WTC11 (cell line): ENCODE measurements at regions not wholly inside any gene's neighbourhood (a gene's known extent, or its start where the extent isn't known, plus 50 kb on each side); places are given as distances from the start of the nearest gene placed in this dataset.

Source experiments
- ATAC-seq: fragments of 200-7000 bp; cut with Tn5 transposase; 2 replicates; pipeline ENCODE4 v1.10.0; 2021; ENCODE audit warnings: mild to moderate bottlenecking, moderate library complexity
- CTCF ChIA-PET: fragments of 300-600 bp; sonication (Branson Sonifier 250); formaldehyde crosslinking; loops from one replicate; lab custom pipeline; 2021; ENCODE audit warnings: antibody characterized with exemption; lab: Charles Lee
- POLR2A ChIA-PET: fragments of 350-600 bp; sonication (Branson Sonifier 250); formaldehyde crosslinking; loops from one replicate; lab custom pipeline; 2021; ENCODE audit warnings: antibody characterized with exemption; lab: Charles Lee
- DNase-seq: peaks from one replicate; pipeline ENCODE4 v3.0.0; 2021; ENCODE audit warnings: low spot score
- H3K27ac Mint-ChIP-seq: 2 replicates; pipeline ENCODE4 v1.8.0; 2021; ENCODE audit warnings: mixed read lengths
- H3K27me3 Mint-ChIP-seq: 2 replicates; pipeline ENCODE4 v1.8.0; 2021; ENCODE audit warnings: low read depth, mild to moderate bottlenecking, moderate library complexity, mixed read lengths
- H3K36me3 Mint-ChIP-seq: 2 replicates; pipeline ENCODE4 v1.8.0; 2021; ENCODE audit warnings: mixed read lengths
- H3K4me1 Mint-ChIP-seq: 2 replicates; pipeline ENCODE4 v1.8.0; 2022; ENCODE audit warnings: mixed read lengths
- H3K4me3 Mint-ChIP-seq: 2 replicates; pipeline ENCODE4 v1.8.0; 2021; ENCODE audit warnings: mild to moderate bottlenecking, moderate library complexity, mixed read lengths
- H3K9me3 Mint-ChIP-seq: 2 replicates; pipeline ENCODE4 v1.8.0; 2021; ENCODE audit warnings: mixed read lengths
- CTCF ChIP-seq: fragments of 200-600 bp; IDR thresholded peaks from 2 replicates; pipeline ENCODE4 v1.8.0; 2022; ENCODE audit warnings: antibody characterized with exemption
- ETV6 ChIP-seq: sonication (generic); formaldehyde crosslinking; IDR thresholded peaks from 2 replicates; pipeline ENCODE4 v1.8.1; 2022; ENCODE audit warnings: mild to moderate bottlenecking, missing genetic modification reagents
- FOXP1 ChIP-seq: sonication (generic); formaldehyde crosslinking; IDR thresholded peaks from 2 replicates; pipeline ENCODE4 v1.8.0; 2022; ENCODE audit warnings: missing genetic modification reagents, mild to moderate bottlenecking, moderate library complexity, borderline replicate concordance
- GABPB1 ChIP-seq: sonication (generic); formaldehyde crosslinking; IDR thresholded peaks from 2 replicates; pipeline ENCODE4 v1.8.1; 2023; ENCODE audit warnings: mild to moderate bottlenecking, missing genetic modification reagents
- HMGXB4 ChIP-seq: sonication (generic); formaldehyde crosslinking; IDR thresholded peaks from 2 replicates; pipeline ENCODE4 v1.8.1; 2023; ENCODE audit warnings: mild to moderate bottlenecking, moderate library complexity, missing genetic modification reagents
- IRF2 ChIP-seq: sonication (generic); formaldehyde crosslinking; IDR thresholded peaks from 2 replicates; pipeline ENCODE4 v1.8.0; 2022; ENCODE audit warnings: low read depth, missing genetic modification reagents, borderline replicate concordance
- JAZF1 ChIP-seq: fragments of 250-450 bp; sonication (Bioruptor Pico); IDR thresholded peaks from 2 replicates; pipeline ENCODE4 v1.9.0; 2021; ENCODE audit warnings: moderate library complexity, mild to moderate bottlenecking, inconsistent platforms
- JUN ChIP-seq: sonication (generic); formaldehyde crosslinking; IDR thresholded peaks from 2 replicates; pipeline ENCODE4 v1.8.0; 2023; ENCODE audit warnings: mild to moderate bottlenecking, missing genetic modification reagents
- KAT7 ChIP-seq: sonication (generic); formaldehyde crosslinking; IDR thresholded peaks from 2 replicates; pipeline ENCODE4 v1.8.1; 2023; ENCODE audit warnings: missing genetic modification reagents, mild to moderate bottlenecking, borderline replicate concordance
- MLX ChIP-seq: sonication (generic); formaldehyde crosslinking; IDR thresholded peaks from 2 replicates; pipeline ENCODE4 v1.8.1; 2023; ENCODE audit warnings: mild to moderate bottlenecking, missing genetic modification reagents, moderate library complexity
- TCF7 ChIP-seq: sonication (generic); formaldehyde crosslinking; IDR thresholded peaks from 2 replicates; pipeline ENCODE4 v1.8.0; 2022; ENCODE audit warnings: mild to moderate bottlenecking, low read depth, missing genetic modification reagents, moderate library complexity
- ZNF121 ChIP-seq: sonication (generic); formaldehyde crosslinking; IDR thresholded peaks from 2 replicates; pipeline ENCODE4 v1.8.0; 2023; ENCODE audit warnings: missing genetic modification reagents
- ZNF138 ChIP-seq: sonication (generic); formaldehyde crosslinking; conservative IDR thresholded peaks from 2 replicates; pipeline ENCODE4 v1.8.1; 2022; ENCODE audit warnings: mild to moderate bottlenecking, moderate library complexity, missing genetic modification reagents
- ZNF219 ChIP-seq: sonication (generic); formaldehyde crosslinking; IDR thresholded peaks from 2 replicates; pipeline ENCODE4 v1.8.0; 2023; ENCODE audit warnings: missing genetic modification reagents, mild to moderate bottlenecking, borderline replicate concordance
- ZNF281 ChIP-seq: sonication (generic); formaldehyde crosslinking; IDR thresholded peaks from 2 replicates; pipeline ENCODE4 v1.8.0; 2023; ENCODE audit warnings: mild to moderate bottlenecking, missing genetic modification reagents
- ZNF317 ChIP-seq: sonication (generic); formaldehyde crosslinking; IDR thresholded peaks from 2 replicates; pipeline ENCODE4 v1.8.1; 2023; ENCODE audit warnings: low read depth, mild to moderate bottlenecking, moderate library complexity, missing genetic modification reagents, borderline replicate concordance
- ZNF423 ChIP-seq: fragments of 250-450 bp; sonication (Bioruptor Pico); IDR thresholded peaks from 2 replicates; pipeline ENCODE4 v2.1.2; 2022; ENCODE audit warnings: mild to moderate bottlenecking, moderate library complexity
- ZSCAN18 ChIP-seq: fragments of 250-450 bp; sonication (Bioruptor Pico); IDR thresholded peaks from 2 replicates; pipeline ENCODE4 v2.1.2; 2022; ENCODE audit warnings: mild to moderate bottlenecking, moderate library complexity
- TF ChIP-seq, protein P1 (sequence below): sonication (generic); formaldehyde crosslinking; IDR thresholded peaks from 2 replicates; pipeline ENCODE4 v1.8.0; 2022; ENCODE audit warnings: mild to moderate bottlenecking, missing genetic modification reagents
- TF ChIP-seq, protein P2 (sequence below): sonication (generic); formaldehyde crosslinking; IDR thresholded peaks from 2 replicates; pipeline ENCODE4 v1.8.1; 2022; ENCODE audit warnings: mild to moderate bottlenecking, missing genetic modification reagents, moderate library complexity, borderline replicate concordance

DNA sequence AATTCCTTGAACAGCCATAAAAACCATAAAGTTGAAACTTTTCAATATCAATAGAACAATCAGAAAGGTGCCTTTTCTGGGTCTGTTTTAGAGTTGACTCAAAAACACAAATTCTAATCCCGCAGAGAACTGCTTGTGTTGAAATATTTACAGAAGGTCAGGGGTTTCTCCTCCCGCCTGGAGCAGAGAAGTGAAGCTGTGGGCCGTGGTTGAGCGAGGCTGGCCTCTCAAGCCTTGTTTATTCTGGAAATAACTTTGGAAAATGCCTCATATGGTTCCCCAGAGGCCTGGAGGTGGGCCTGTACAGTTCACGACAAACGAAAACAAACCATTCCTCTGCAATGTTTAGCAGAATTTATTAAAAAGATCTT lies 90.8 kb upstream of the ERRFI1 start:
- CTCF ChIA-PET, result interaction anchor here (0.6 to 1.0 kb wide), 2 partner anchors 49 to 197 kb away, joined by 3 to 5 read pairs; no protein-coding TSS in a partner anchor
- no peak for ATAC-seq
- POLR2A ChIA-PET, result no interaction called here
- no peaks in the 10 kb centered on the region; the same call in 1 of the 2 replicates for H3K27me3 Mint-ChIP-seq
- H3K4me1 Mint-ChIP-seq, result peaks cover 36% of the 10 kb centered on the region
- TF ChIP-seq FOXP1 (CRISPR knock-in tag) (no peak), ZNF317 (CRISPR knock-in tag) (no peak), ZNF281 (no peak), GABPB1 (CRISPR knock-in tag) (no peak; the same call in 1 of the 2 replicates), TCF7 (CRISPR knock-in tag) (no peak), ETV6 (CRISPR knock-in tag) (no peak), JUN (CRISPR knock-in tag) (no peak), HMGXB4 (no peak), CTCF (no peak), ZNF423 (CRISPR knock-in tag) (no peak), ZSCAN18 (no peak), ZNF138 (no peak)
- TF ChIP-seq, protein P1, sequence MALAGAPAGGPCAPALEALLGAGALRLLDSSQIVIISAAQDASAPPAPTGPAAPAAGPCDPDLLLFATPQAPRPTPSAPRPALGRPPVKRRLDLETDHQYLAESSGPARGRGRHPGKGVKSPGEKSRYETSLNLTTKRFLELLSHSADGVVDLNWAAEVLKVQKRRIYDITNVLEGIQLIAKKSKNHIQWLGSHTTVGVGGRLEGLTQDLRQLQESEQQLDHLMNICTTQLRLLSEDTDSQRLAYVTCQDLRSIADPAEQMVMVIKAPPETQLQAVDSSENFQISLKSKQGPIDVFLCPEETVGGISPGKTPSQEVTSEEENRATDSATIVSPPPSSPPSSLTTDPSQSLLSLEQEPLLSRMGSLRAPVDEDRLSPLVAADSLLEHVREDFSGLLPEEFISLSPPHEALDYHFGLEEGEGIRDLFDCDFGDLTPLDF (CRISPR knock-in tag), result no peak
- TF ChIP-seq, all 79 proteins: peak for 0
- no peaks in the 10 kb centered on the region for H3K9me3 Mint-ChIP-seq
- no peak overlapping the region for H3K4me3 Mint-ChIP-seq
- no peak for DNase-seq
- no peaks in the 10 kb centered on the region for H3K36me3 Mint-ChIP-seq
- no peak overlapping the region for H3K27ac Mint-ChIP-seq

- 0 out of 2 replicates have a peak, but pooled peaks have one; percentile 16 for ATAC-seq
- DNase-seq, result no peak
- no peak overlapping the region for H3K4me3 Mint-ChIP-seq
- POLR2A ChIA-PET, result no interaction called here
- peaks cover 25% of the 10 kb centered on the region for H3K4me1 Mint-ChIP-seq
- no peaks in the 10 kb centered on the region for H3K36me3 Mint-ChIP-seq
- no peaks in the 10 kb centered on the region for H3K9me3 Mint-ChIP-seq
- CTCF ChIA-PET, result interaction anchor here (0.6 to 0.9 kb wide), 3 partner anchors 49 to 199 kb away, joined by 3 read pairs; no protein-coding TSS in a partner anchor
- no peaks in the 10 kb centered on the region; the same call in 1 of the 2 replicates for H3K27me3 Mint-ChIP-seq
- H3K27ac Mint-ChIP-seq, result 0 out of 2 replicates have a peak overlapping the region, but pooled peaks have one; percentile 85
- TF ChIP-seq KAT7 (CRISPR knock-in tag), result no peak
- TF ChIP-seq ZNF219, result no peak
- no peak for TF ChIP-seq IRF2 (CRISPR knock-in tag)
- TF ChIP-seq MLX (CRISPR knock-in tag), result no peak
- no peak for TF ChIP-seq ZNF121
- TF ChIP-seq, protein P1 (CRISPR knock-in tag), result no peak
- TF ChIP-seq JAZF1 (CRISPR knock-in tag), result no peak
- TF ChIP-seq, protein P2, sequence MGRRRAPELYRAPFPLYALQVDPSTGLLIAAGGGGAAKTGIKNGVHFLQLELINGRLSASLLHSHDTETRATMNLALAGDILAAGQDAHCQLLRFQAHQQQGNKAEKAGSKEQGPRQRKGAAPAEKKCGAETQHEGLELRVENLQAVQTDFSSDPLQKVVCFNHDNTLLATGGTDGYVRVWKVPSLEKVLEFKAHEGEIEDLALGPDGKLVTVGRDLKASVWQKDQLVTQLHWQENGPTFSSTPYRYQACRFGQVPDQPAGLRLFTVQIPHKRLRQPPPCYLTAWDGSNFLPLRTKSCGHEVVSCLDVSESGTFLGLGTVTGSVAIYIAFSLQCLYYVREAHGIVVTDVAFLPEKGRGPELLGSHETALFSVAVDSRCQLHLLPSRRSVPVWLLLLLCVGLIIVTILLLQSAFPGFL (CRISPR knock-in tag), result no peak
- TF ChIP-seq FOXP1 (CRISPR knock-in tag), result no peak
Observed at GRCh38 chr1:8115769-8116167, 89.7 kb upstream of the ERRFI1 start.
